KMS-11 (cell line): ENCODE measurements at regions not wholly inside any gene's neighbourhood (a gene's known extent, or its start where the extent isn't known, plus 50 kb on each side); places are given as distances from the start of the nearest gene placed in this dataset.

Experiments used
- H2AFZ ChIP-seq: fragments of 200-600 bp; sonication (generic); 2 replicates; pipeline ENCODE4 v1.6.1; 2016; ENCODE audit warnings: antibody characterized with exemption, mixed run types, low read depth
- H3K27ac ChIP-seq: fragments of 200-600 bp; sonication (generic); 2 replicates; pipeline ENCODE4 v1.6.1; 2016; ENCODE audit warnings: mild to moderate bottlenecking, mixed run types
- H3K27me3 ChIP-seq: fragments of 200-600 bp; sonication (generic); 2 replicates; pipeline ENCODE4 v1.6.1; 2017; ENCODE audit warnings: mild to moderate bottlenecking, low read depth, mixed run types, moderate library complexity; ENCODE audit not compliant: insufficient read depth
- H3K36me3 ChIP-seq: fragments of 200-600 bp; sonication (generic); 2 replicates; pipeline ENCODE4 v1.6.1; 2017; ENCODE audit warnings: mild to moderate bottlenecking, mixed run types; ENCODE audit not compliant: insufficient read depth
- H3K4me1 ChIP-seq: fragments of 200-600 bp; sonication (generic); 2 replicates; pipeline ENCODE4 v1.6.1; 2016; ENCODE audit warnings: mild to moderate bottlenecking, low read depth, mixed run types; ENCODE audit not compliant: poor library complexity, severe bottlenecking
- H3K4me2 ChIP-seq: fragments of 200-600 bp; sonication (generic); 2 replicates; pipeline ENCODE4 v1.7.0; 2016; ENCODE audit warnings: mild to moderate bottlenecking, mixed run types
- H3K4me3 ChIP-seq: fragments of 200-600 bp; sonication (generic); IDR thresholded peaks from 2 replicates; pipeline ENCODE4 v1.6.1; 2017; ENCODE audit warnings: low read depth, low read length, mixed read lengths; ENCODE audit not compliant: insufficient read depth
- H3K79me2 ChIP-seq: fragments of 200-600 bp; sonication (generic); 2 replicates; pipeline ENCODE4 v1.6.1; 2016; ENCODE audit warnings: low read depth, mixed run types; ENCODE audit not compliant: insufficient read depth
- H3K9ac ChIP-seq: fragments of 200-600 bp; sonication (generic); 2 replicates; pipeline ENCODE4 v1.6.1; 2016; ENCODE audit warnings: mild to moderate bottlenecking, mixed run types
- H4K20me1 ChIP-seq: fragments of 200-600 bp; sonication (generic); 2 replicates; pipeline ENCODE4 v1.6.1; 2016; ENCODE audit warnings: mild to moderate bottlenecking, mixed run types; ENCODE audit not compliant: insufficient read depth
- TF ChIP-seq, protein P1 (sequence below): fragments of 200-600 bp; sonication (generic); conservative IDR thresholded peaks from 2 replicates; pipeline ENCODE4 v1.6.1; 2017; ENCODE audit warnings: low read depth, mild to moderate bottlenecking, antibody characterized with exemption, low read length, moderate library complexity, mixed read lengths

DNA sequence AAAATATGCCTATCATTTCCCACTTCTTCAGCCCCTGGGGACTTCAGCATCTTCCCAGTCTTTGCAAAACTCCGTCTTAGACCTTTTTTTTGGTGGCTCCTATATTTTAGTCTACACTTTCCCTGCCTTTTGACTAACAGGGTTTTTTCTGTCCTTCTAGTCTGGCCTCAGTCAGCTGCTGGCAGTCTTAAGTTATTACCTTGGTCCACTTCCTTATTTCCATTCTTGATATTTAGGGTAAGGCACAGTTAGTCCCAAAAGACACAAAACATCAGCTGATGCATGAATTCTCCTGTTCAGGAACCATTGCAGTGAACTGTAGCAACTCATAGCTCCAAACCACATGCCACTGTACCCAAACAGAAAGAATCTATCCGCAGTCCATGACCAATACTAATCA lies 234.6 kb upstream of the RFC3 start:
- Histone ChIP-seq H3K36me3 (no peaks in the 10 kb centered on the region), H2AFZ (no peak overlapping the region), H3K4me2 (no peak overlapping the region), H4K20me1 (no peaks in the 10 kb centered on the region), H3K4me1 (no peaks in the 10 kb centered on the region), H3K4me3 (no peak overlapping the region), H3K27ac (no peak overlapping the region), H3K27me3 (no peaks in the 10 kb centered on the region), H3K79me2 (no peaks in the 10 kb centered on the region), H3K9ac (no peak overlapping the region)
- TF ChIP-seq, protein P1, sequence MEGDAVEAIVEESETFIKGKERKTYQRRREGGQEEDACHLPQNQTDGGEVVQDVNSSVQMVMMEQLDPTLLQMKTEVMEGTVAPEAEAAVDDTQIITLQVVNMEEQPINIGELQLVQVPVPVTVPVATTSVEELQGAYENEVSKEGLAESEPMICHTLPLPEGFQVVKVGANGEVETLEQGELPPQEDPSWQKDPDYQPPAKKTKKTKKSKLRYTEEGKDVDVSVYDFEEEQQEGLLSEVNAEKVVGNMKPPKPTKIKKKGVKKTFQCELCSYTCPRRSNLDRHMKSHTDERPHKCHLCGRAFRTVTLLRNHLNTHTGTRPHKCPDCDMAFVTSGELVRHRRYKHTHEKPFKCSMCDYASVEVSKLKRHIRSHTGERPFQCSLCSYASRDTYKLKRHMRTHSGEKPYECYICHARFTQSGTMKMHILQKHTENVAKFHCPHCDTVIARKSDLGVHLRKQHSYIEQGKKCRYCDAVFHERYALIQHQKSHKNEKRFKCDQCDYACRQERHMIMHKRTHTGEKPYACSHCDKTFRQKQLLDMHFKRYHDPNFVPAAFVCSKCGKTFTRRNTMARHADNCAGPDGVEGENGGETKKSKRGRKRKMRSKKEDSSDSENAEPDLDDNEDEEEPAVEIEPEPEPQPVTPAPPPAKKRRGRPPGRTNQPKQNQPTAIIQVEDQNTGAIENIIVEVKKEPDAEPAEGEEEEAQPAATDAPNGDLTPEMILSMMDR: no peak

DNA sequence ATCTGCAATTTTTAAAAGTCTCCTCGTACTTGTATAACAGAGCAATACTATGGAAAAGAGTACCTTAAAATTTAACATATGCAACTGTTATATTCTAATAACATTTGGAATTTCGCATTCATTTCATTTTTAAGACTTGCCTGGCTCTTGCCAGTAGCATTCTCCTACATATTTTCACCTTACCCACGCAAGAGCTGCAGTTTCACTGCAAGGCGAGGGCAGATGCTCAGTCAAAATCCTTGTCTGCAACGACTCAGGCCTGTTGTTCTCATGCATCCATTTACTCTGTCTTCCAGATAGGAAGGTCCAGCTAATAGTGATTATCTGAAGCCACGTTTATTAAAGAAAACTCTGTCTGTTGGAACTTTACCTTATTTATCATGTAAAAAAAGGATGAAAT lies 227.0 kb upstream of the RFC3 start:
- Histone ChIP-seq H3K79me2 (no peaks in the 10 kb centered on the region), H4K20me1 (no peaks in the 10 kb centered on the region), H3K4me1 (no peaks in the 10 kb centered on the region), H3K4me3 (no peak overlapping the region), H3K36me3 (no peaks in the 10 kb centered on the region), H3K4me2 (no peak overlapping the region), H2AFZ (no peak overlapping the region), H3K27me3 (no peaks in the 10 kb centered on the region), H3K9ac (no peak overlapping the region), H3K27ac (no peak overlapping the region)
- TF ChIP-seq, protein P1: no peak

DNA sequence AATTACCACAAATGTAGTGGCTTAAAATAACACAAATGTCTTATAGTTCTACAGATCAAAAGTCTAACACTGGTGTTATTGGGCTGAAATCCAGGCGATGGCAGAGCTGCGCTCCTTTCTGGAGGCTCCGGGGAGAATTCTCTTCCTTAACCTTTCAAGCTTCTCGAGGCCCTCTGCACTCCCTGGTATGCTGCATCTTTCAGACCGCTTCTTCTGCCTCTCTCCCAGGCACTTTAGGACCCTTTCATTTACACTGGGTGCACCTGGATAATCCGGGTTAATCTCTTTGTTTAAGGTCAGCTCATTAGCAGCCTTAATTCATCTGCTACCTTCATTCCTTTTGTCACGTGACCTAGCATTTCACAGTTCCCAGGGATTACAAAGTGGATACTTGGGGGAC lies 211.3 kb upstream of the RFC3 start:
- TF ChIP-seq, protein P1: no peak
- H3K27me3 ChIP-seq: no peaks in the 10 kb centered on the region
- H3K4me1 ChIP-seq: peaks cover 13% of the 10 kb centered on the region
- no peak overlapping the region for H3K4me2 ChIP-seq
- H2AFZ ChIP-seq: no peak overlapping the region
- no peak overlapping the region for H3K4me3 ChIP-seq
- H3K36me3 ChIP-seq: no peaks in the 10 kb centered on the region
- H3K9ac ChIP-seq: no peak overlapping the region
- H4K20me1 ChIP-seq: no peaks in the 10 kb centered on the region
- no peak overlapping the region for H3K27ac ChIP-seq
- H3K79me2 ChIP-seq: no peaks in the 10 kb centered on the region

DNA sequence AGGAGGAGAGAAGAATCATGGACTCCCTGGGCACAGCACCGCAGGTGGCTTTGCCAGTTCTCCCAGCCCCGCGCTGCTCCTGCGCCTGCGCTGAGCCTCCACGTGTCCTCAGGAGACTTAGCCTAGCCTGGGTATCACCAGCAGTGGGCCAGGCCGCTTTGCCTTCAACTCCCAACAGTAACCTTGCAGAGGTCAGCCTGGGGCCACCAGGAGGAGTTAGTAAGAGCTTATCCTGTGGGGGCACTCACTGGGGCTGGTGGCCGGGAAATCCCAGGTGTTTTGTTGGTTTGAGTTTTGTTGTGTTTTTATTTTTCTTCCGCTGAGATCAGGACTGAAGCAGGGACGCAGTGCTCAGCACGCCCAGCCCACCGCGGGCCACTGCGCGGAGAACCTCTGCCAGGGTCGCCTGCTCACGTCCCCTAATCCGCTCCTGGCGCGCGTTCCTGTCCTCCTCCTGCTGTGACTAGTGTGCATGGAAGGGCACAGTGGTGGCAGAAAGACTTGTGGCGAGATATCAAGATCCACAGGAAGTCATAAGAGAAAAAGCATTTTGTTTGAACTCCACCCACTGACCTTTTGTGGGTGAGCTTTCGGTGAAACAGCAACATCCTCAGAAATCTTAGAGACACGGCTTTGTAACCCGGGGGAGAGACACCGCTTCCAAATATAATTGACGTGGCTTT lies 207.4 kb upstream of the RFC3 start:
- no peaks in the 10 kb centered on the region for H3K36me3 ChIP-seq
- H3K9ac ChIP-seq: no peak overlapping the region
- no peak overlapping the region for H3K4me2 ChIP-seq
- H3K27me3 ChIP-seq: no peaks in the 10 kb centered on the region
- H3K4me3 ChIP-seq: no peak overlapping the region
- peaks cover 4% of the 10 kb centered on the region for H3K4me1 ChIP-seq
- no peaks in the 10 kb centered on the region for H4K20me1 ChIP-seq
- TF ChIP-seq, protein P1: no peak
- no peak overlapping the region for H3K27ac ChIP-seq
- H2AFZ ChIP-seq: no peak overlapping the region
- no peaks in the 10 kb centered on the region for H3K79me2 ChIP-seq
